H1 (cell line): ENCODE measurements at regions not wholly inside any gene's neighbourhood (a gene's known extent, or its start where the extent isn't known, plus 50 kb on each side); places are given as distances from the start of the nearest gene placed in this dataset.

Experiments used
- CTCF ChIA-PET: fragments of 300-600 bp; sonication (Branson Sonifier 250); formaldehyde crosslinking; loops from one replicate; lab custom pipeline; 2021; ENCODE audit not compliant: partially characterized antibody; lab: Charles Lee
- POLR2A ChIA-PET: fragments of 300-600 bp; sonication (Branson Sonifier 250); formaldehyde crosslinking; loops from one replicate; lab custom pipeline; 2021; ENCODE audit warnings: inconsistent platforms; ENCODE audit not compliant: partially characterized antibody; lab: Charles Lee
- DNase-seq, 2 experiments: peaks; one replicate each; pipeline versions ENCODE4 v3.0.0 to v3.0.0-alpha.2; 2010 to 2022; ENCODE audit warnings: low spot score in 2 of 2, low read depth in 1 of 2, mixed read lengths in 1 of 2
- FAIRE-seq: peaks from 2 replicates; lab custom pipeline; 2011; peaks lifted over from hg19 to GRCh38; lab: Jason Lieb, UNC
- H2AFZ ChIP-seq: 2 replicates; pipeline ENCODE4 v1.8.1; 2012; ENCODE audit warnings: low read length, inconsistent platforms
- H2AK5ac ChIP-seq: 2 replicates; pipeline ENCODE4 v1.6.1; 2013; ENCODE audit warnings: low read depth, low read length
- H2BK120ac ChIP-seq: replicated peaks from 2 replicates; pipeline ENCODE3; 2013; ENCODE audit warnings: low read depth, low read length, inconsistent platforms
- H2BK12ac ChIP-seq: 2 replicates; pipeline ENCODE4 v1.6.1; 2013; ENCODE audit warnings: low read depth, low read length
- H2BK15ac ChIP-seq: 2 replicates; pipeline ENCODE4 v1.6.1; 2013; ENCODE audit warnings: low read length
- H2BK20ac ChIP-seq: 2 replicates; pipeline ENCODE4 v1.6.1; 2013; ENCODE audit warnings: low read length
- H2BK5ac ChIP-seq: 2 replicates; pipeline ENCODE4 v1.6.1; 2013; ENCODE audit warnings: low read depth, low read length
- H3K14ac ChIP-seq: 2 replicates; pipeline ENCODE4 v1.6.1; 2013; ENCODE audit warnings: inconsistent platforms; ENCODE audit not compliant: insufficient read length
- H3K18ac ChIP-seq: 2 replicates; pipeline ENCODE4 v1.6.1; 2013; ENCODE audit warnings: low read length; ENCODE audit errors: extremely low read depth
- H3K23ac ChIP-seq: 2 replicates; pipeline ENCODE4 v1.6.1; 2013; ENCODE audit warnings: inconsistent platforms; ENCODE audit not compliant: insufficient read length
- H3K23me2 ChIP-seq: 2 replicates; pipeline ENCODE4 v1.6.1; 2013; ENCODE audit warnings: low read depth, low read length
- H3K27ac ChIP-seq: 2 replicates; pipeline ENCODE4 v1.6.1; 2011; ENCODE audit warnings: low read depth, low read length, inconsistent platforms
- H3K27me3 ChIP-seq, 4 experiments: replicated peaks in 1 of 4; 1 replicate in 1 of 4; 2 replicates in 3 of 4; pipeline versions ENCODE4 v1.6.1 to v1.8.1; 2011 to 2013; ENCODE audit warnings: low read length in 3 of 4, mild to moderate bottlenecking in 3 of 4, inconsistent platforms in 2 of 4, mixed read lengths in 2 of 4, moderate library complexity in 1 of 4; ENCODE audit not compliant: control insufficient read depth in 3 of 4, insufficient read depth in 3 of 4; ENCODE audit errors: extremely low read depth in 1 of 4
- H3K36me3 ChIP-seq, 4 experiments: 2 replicates each; pipeline versions ENCODE4 v1.6.1 to v1.8.1; 2011 to 2013; ENCODE audit warnings: mild to moderate bottlenecking in 4 of 4, low read length in 3 of 4, moderate library complexity in 2 of 4, control low read depth in 1 of 4, inconsistent platforms in 1 of 4; ENCODE audit not compliant: insufficient read depth in 4 of 4, control insufficient read depth in 2 of 4
- H3K4ac ChIP-seq: replicated peaks from 2 replicates; pipeline ENCODE3; 2013; ENCODE audit warnings: low read length, low read depth, mixed read lengths, inconsistent platforms; ENCODE audit not compliant: insufficient read length
- H3K4me1 ChIP-seq, 4 experiments: replicated peaks in 1 of 4; 1 replicate in 1 of 4; 2 replicates in 3 of 4; pipeline versions ENCODE4 v1.6.1 to v1.8.1; 2011 to 2013; ENCODE audit warnings: low read length in 3 of 4, inconsistent platforms in 2 of 4, mixed read lengths in 1 of 4; ENCODE audit not compliant: insufficient read depth in 4 of 4, control insufficient read depth in 3 of 4
- H3K4me2 ChIP-seq, 2 experiments: 2 replicates each; pipeline versions ENCODE4 v1.6.1 to v1.8.1; 2011 to 2013; ENCODE audit warnings: low read depth in 2 of 2, low read length in 2 of 2, control low read depth in 1 of 2, inconsistent platforms in 1 of 2, mild to moderate bottlenecking in 1 of 2; ENCODE audit not compliant: insufficient read depth in 1 of 2
- H3K4me3 ChIP-seq, 4 experiments: fragments of 200-600, 300-600 bp in 1 of 4; sonication (generic), shearing (Covaris generic), sonication (Bioruptor Twin) in 1 of 4; 2 replicates each; pipeline versions ENCODE4 v1.5.1 to v1.8.1; 2011 to 2016; ENCODE audit warnings: low read length in 4 of 4, low read depth in 3 of 4, control low read depth in 2 of 4, inconsistent platforms in 2 of 4, mild to moderate bottlenecking in 2 of 4, mixed read lengths in 1 of 4, moderate library complexity in 1 of 4; ENCODE audit not compliant: insufficient read depth in 2 of 4; ENCODE audit errors: extremely low read depth in 1 of 4
- H3K56ac ChIP-seq: replicated peaks from 2 replicates; pipeline ENCODE3; 2013; ENCODE audit warnings: low read depth, mild to moderate bottlenecking, mixed read lengths, low read length, inconsistent platforms; ENCODE audit not compliant: insufficient read length
- H3K79me1 ChIP-seq: 2 replicates; pipeline ENCODE4 v1.6.1; 2013; ENCODE audit warnings: low read depth, low read length, control low read depth
- H3K79me2 ChIP-seq, 2 experiments: 2 replicates each; pipeline versions ENCODE4 v1.6.1 to v1.8.1; 2012 to 2013; ENCODE audit warnings: low read length in 2 of 2, mild to moderate bottlenecking in 2 of 2, inconsistent platforms in 1 of 2; ENCODE audit not compliant: insufficient read depth in 2 of 2, control insufficient read depth in 1 of 2
- H3K9ac ChIP-seq, 4 experiments: replicated peaks in 1 of 4; 1 replicate in 1 of 4; 2 replicates in 3 of 4; pipeline versions ENCODE4 v1.6.1 to v1.8.1; 2011 to 2013; ENCODE audit warnings: low read depth in 3 of 4, low read length in 3 of 4, control low read depth in 2 of 4, mild to moderate bottlenecking in 2 of 4, moderate library complexity in 2 of 4, inconsistent platforms in 1 of 4; ENCODE audit errors: extremely low read depth in 1 of 4
- H3K9me3 ChIP-seq, 2 experiments: 2 replicates each; pipeline versions ENCODE4 v1.6.1 to v1.8.1; 2012 to 2013; ENCODE audit warnings: mild to moderate bottlenecking in 2 of 2, moderate library complexity in 2 of 2, control low read depth in 1 of 2, inconsistent platforms in 1 of 2, low read depth in 1 of 2, low read length in 1 of 2, mixed read lengths in 1 of 2; ENCODE audit not compliant: insufficient read depth in 2 of 2
- H4K20me1 ChIP-seq, 2 experiments: replicated peaks in 1 of 2; 2 replicates each; pipeline versions ENCODE3 to v1.8.1; 2011 to 2013; ENCODE audit warnings: inconsistent platforms in 2 of 2, low read length in 2 of 2, mild to moderate bottlenecking in 1 of 2; ENCODE audit not compliant: insufficient read depth in 2 of 2, control insufficient read depth in 1 of 2
- H4K5ac ChIP-seq: 2 replicates; pipeline ENCODE4 v1.6.1; 2013; ENCODE audit warnings: low read length, low read depth, mixed read lengths, inconsistent platforms; ENCODE audit not compliant: insufficient read length
- H4K8ac ChIP-seq: 2 replicates; pipeline ENCODE4 v1.8.0; 2013; ENCODE audit warnings: mild to moderate bottlenecking, moderate library complexity, low read length, inconsistent platforms; ENCODE audit not compliant: insufficient read depth; ENCODE audit errors: extremely low read depth
- H4K91ac ChIP-seq: replicated peaks from 2 replicates; pipeline ENCODE3; 2013; ENCODE audit warnings: low read length, mixed read lengths, inconsistent platforms; ENCODE audit not compliant: insufficient read length
- ATF2 ChIP-seq: IDR thresholded peaks from 2 replicates; pipeline ENCODE4 v1.6.1; 2012; ENCODE audit warnings: low read length, inconsistent platforms
- ATF3 ChIP-seq: IDR thresholded peaks from 2 replicates; pipeline ENCODE4 v1.6.1; 2011; ENCODE audit warnings: low read depth, mild to moderate bottlenecking, low read length; ENCODE audit not compliant: insufficient read depth
- BRCA1 ChIP-seq: IDR thresholded peaks from 2 replicates; pipeline ENCODE4 v1.6.1; 2012; ENCODE audit warnings: low read depth, low read length, improper control_type of control experiment
- CBX5 ChIP-seq: fragments of 300-800, 300-1000 bp; sonication (generic); IDR thresholded peaks from 2 replicates; pipeline ENCODE4 v1.7.1; 2016; ENCODE audit warnings: antibody characterized with exemption, low read length, low read depth
- CEBPB ChIP-seq: IDR thresholded peaks from 2 replicates; pipeline ENCODE4 v1.6.1; 2012; ENCODE audit warnings: low read depth, low read length
- E2F6 ChIP-seq: IDR thresholded peaks from 2 replicates; pipeline ENCODE4 v1.6.1; 2012; ENCODE audit warnings: inconsistent platforms
- EP300 ChIP-seq, 2 experiments: IDR thresholded peaks; 1 replicate in 1 of 2; 2 replicates in 1 of 2; pipeline ENCODE4 v1.6.1; 2011 to 2012; ENCODE audit warnings: low read depth in 2 of 2, low read length in 2 of 2, mild to moderate bottlenecking in 2 of 2, borderline replicate concordance in 1 of 2, inconsistent platforms in 1 of 2, moderate library complexity in 1 of 2
- FOSL1 ChIP-seq: IDR thresholded peaks from 2 replicates; pipeline ENCODE4 v1.6.1; 2011; ENCODE audit warnings: mild to moderate bottlenecking, low read depth, low read length, moderate library complexity; ENCODE audit not compliant: insufficient read depth
- KDM5A ChIP-seq: fragments of 200-600 bp; IDR thresholded peaks from 2 replicates; pipeline ENCODE4 v1.7.1; 2012; ENCODE audit warnings: mild to moderate bottlenecking, low read length, inconsistent platforms, mixed read lengths
- POLR2A ChIP-seq, 2 experiments: IDR thresholded peaks; 1 replicate in 1 of 2; 2 replicates in 1 of 2; pipeline ENCODE4 v1.6.1; 2011; ENCODE audit warnings: low read depth in 2 of 2, low read length in 2 of 2, mild to moderate bottlenecking in 2 of 2; ENCODE audit errors: control extremely low read depth in 1 of 2
- POU5F1 ChIP-seq: IDR thresholded peaks from 2 replicates; pipeline ENCODE4 v1.6.1; 2011; ENCODE audit warnings: low read depth, mild to moderate bottlenecking, low read length, moderate library complexity
- SIN3A ChIP-seq, 2 experiments: IDR thresholded peaks in 1 of 2; conservative IDR thresholded peaks in 1 of 2; 2 replicates each; pipeline ENCODE4 v1.6.1; 2011 to 2012; ENCODE audit warnings: low read length in 2 of 2, improper control_type of control experiment in 1 of 2, low read depth in 1 of 2, mild to moderate bottlenecking in 1 of 2
- TAF1 ChIP-seq: IDR thresholded peaks from 2 replicates; pipeline ENCODE4 v1.6.1; 2011; ENCODE audit warnings: mild to moderate bottlenecking, low read depth, low read length

- H3K4me1 ChIP-seq = no peaks in the 10 kb centered on the region
- POLR2A ChIA-PET = no interaction called here
- no peak for FAIRE-seq
- TF ChIP-seq POU5F1 (no peak), CEBPB (no peak), CBX5 (no peak), SIN3A (conservative IDR thresholded peaks at IDR 0.05 in 1 of 2, IDR thresholded peaks at IDR 0.05 in 1 of 2; ENCODE audit: low read depth in 1 of 2, low read length in 2 of 2) (no peak), POLR2A (IDR thresholded peaks at IDR 0.05; ENCODE audit: control extremely low read depth in 1 of 2, low read depth in 2 of 2, low read length in 2 of 2) (no peak), EP300 (IDR thresholded peaks at IDR 0.05; ENCODE audit: borderline replicate concordance in 1 of 2, low read depth in 2 of 2, low read length in 2 of 2) (no peak), FOSL1 (no peak), KDM5A (no peak), ATF2 (no peak), E2F6 (no peak), TAF1 (no peak), ATF3 (no peak), BRCA1 (no peak)
Measured at GRCh38 chrX:76657499-76657898, 230.0 kb downstream of the MAGEE1 start.

More at GRCh38 chrX:76657499-76657898, 230.0 kb downstream of the MAGEE1 start:
- DNase-seq = no peak
- Histone ChIP-seq H2AFZ (no peak overlapping the region), H3K14ac (no peak overlapping the region), H3K79me1 (no peaks in the 10 kb centered on the region), H3K9me3 (no peaks in the 10 kb centered on the region), H3K4ac (no peak overlapping the region), H4K91ac (no peak overlapping the region), H3K18ac (no peak overlapping the region), H3K27ac (no peak overlapping the region), H3K23ac (no peak overlapping the region), H2BK20ac (no peak overlapping the region), H2BK15ac (no peak overlapping the region), H4K5ac (no peak overlapping the region), H3K56ac (no peak overlapping the region), H2BK5ac (no peak overlapping the region), H2BK120ac (no peak overlapping the region), H3K23me2 (no peaks in the 10 kb centered on the region), H3K9ac (no peak overlapping the region), H3K36me3 (no peaks in the 10 kb centered on the region), H3K4me3 (no peak overlapping the region), H3K27me3 (no peaks in the 10 kb centered on the region), H3K4me2 (no peak overlapping the region), H2AK5ac (no peak overlapping the region), H4K8ac (no peak overlapping the region), H2BK12ac (no peak overlapping the region), H3K79me2 (no peaks in the 10 kb centered on the region), H4K20me1 (no peaks in the 10 kb centered on the region)
- CTCF ChIA-PET = no interaction called here
